GM18520 (cell line): ENCODE measurements at regions not wholly inside any gene's neighbourhood (a gene's known extent, or its start where the extent isn't known, plus 50 kb on each side); places are given as distances from the start of the nearest gene placed in this dataset.

Experiments
- ATAC-seq: cut with Tn5 transposase; IDR thresholded peaks from one replicate; pipeline ENCODE4 v1.9.1; 2021; ENCODE audit not compliant: unreplicated experiment

GRCh38 chr10:58140691-58141347 lies 126.9 kb downstream of the IPMK start:
- ATAC-seq = no peak

DNA sequence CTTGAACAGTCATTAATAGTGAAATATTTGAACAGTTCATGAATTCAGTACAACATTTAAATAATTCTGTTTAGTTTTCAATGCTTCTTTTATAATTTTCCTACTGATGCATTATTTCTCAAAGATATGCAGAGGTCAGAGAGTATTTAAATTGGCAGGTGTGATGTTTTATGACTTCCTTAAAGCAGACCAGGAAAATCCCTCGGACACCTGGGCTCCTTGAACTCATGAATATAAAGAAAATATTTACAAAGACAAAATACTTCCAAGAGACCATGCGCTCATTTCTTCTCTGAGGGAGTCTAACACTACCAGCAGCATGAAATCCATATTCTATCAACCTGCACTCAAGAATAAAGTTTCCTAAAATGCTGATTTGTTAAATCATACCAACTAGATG lies 127.6 kb downstream of the IPMK start:
- ATAC-seq = no peak

DNA sequence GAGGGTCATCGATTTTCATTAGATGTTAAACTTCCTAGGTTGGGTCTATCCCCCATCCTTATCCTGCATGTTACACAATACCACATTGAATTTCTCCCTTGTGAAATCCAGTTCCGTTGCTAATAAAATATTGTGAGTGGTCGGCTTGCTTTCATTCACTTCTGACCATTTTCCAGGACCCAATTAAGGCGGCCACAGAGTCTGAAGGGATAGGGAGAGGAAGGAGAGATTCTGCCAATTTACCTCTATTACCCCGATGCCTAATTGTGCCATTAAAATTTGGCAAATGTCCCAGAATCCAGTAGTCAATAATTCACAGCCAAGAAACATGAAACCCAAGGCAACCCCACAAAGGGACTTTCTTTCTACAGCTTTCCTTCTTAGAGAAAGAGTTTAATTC lies 129.9 kb downstream of the IPMK start:
- ATAC-seq = no peak

GRCh38 chr10:58115218-58116050 lies 152.3 kb downstream of the IPMK start:
- ATAC-seq = no peak

GRCh38 chr10:58109731-58110130 lies 158.0 kb downstream of the IPMK start:
- ATAC-seq = no peak

DNA sequence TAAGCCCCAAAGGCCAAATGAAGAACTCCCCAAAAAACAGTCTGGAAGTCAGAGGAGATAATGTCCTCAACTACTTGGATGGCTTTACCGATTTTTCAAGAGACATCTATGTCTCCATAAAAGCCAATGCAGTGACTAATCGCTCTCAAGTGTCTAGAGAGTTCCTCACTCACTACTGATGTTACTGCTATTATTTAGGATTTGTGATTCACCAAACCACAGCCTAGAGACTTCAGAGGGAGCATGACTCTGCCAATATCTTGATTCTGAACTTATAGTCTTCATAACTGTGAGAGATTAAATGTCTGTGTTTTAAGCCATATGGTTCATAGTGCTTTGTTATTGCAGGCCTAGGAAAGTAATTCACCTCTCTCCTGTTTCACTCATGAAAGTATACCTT lies 160.2 kb downstream of the IPMK start:
- ATAC-seq = no peak

DNA sequence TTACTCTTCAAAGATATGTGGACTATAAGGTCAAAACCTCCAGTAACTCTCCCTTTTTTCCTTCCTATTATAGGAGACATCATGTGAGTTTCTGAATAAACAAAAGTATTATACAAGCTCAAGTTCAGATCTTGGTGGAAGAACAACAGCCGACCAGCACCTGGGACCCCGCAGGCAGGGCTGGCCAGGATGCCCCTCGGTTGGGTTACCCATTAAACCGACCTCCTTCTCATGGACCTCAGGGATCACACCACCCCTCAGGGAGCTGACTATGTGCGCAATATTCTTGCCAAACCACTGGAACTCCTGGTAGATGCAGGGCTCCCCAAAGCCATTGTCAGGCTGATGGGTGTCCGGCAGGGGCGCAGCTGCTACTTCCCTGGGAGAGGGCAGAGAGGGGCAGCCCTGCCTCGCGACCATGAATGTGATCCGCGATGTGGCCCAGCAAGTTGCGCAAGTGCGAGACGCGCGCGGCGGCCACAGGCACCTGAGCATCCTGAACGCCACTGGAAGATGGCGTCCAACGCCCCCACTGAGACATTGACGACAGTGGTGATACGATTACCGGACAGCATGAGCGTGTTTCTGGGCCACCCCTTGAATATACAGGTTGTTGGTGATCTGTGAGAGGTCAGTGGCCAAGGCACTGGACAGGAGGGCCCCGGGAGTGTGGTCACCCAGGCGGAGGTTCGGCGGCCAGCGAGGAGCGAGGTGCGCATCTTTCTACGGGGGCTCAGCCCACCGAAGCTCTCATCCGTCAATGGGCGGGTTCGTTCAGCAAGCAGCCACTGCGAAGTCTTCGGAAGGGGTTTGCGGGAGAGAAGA lies 161.3 kb downstream of the IPMK start:
- no peak for ATAC-seq

DNA sequence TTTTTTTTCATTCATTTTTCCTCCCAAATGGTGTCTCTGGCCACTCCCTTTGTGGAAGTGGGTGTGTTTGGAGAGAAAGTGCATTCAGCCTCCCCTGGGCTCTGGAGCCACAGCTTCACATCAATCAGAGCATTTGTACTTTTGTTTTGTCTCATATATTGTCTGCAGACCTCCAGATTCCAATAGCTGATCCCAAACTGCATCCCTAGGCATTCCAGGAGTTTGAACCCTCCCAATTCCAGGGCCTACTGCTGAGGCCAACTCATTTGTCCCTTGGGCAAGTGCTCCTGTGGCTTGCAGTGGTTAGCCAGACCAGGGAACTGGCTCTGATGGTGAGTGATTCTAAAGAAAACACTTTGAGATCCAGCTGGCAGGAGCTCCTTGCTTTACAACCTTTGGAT lies 163.3 kb downstream of the IPMK start:
- no peak for ATAC-seq

DNA sequence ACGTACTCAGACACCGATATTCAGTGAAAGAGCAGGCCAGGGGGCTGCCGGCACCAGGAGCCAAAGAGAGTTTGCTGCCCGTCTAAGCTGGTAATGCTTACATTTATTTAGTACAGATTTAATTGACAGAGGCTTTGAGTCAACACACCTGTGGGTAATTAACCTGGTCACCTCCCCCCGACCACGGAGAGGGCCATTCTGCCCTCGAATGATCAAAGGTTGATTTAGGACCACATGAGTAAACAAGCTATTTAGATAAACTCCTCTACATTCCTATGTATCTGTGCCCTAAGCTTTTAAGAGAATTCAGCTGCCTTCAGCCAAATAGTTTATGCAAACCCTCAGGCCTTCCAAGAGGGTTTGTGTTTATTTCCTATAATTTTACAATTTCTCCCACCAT lies 164.8 kb downstream of the IPMK start:
- ATAC-seq = no peak

- ATAC-seq = no peak
Observed at GRCh38 chr10:58101682-58102081, 166.0 kb downstream of the IPMK start.

- no peak for ATAC-seq
Observed at GRCh38 chr10:58094985-58095718, 172.5 kb downstream of the IPMK start.

DNA sequence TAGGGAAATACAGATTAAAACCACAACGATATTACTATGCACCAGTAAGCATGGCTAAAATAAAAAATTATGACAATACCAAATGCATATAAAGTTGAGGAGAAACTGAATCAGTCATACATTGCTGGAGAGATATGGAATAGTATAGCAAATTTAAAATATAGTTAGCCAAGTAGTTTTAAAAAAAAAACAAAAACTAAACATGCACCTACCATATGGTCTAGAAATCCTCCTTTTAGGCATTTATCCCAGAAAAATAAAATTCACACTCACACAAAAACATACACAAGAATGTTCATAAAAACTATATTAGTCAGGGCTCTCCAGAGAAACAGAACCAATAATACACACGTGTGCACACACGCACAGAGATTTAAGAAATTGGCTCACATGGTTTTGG lies 175.8 kb downstream of the IPMK start:
- no peak for ATAC-seq

GRCh38 chr10:58089739-58090138 lies 178.0 kb downstream of the IPMK start:
- no peak for ATAC-seq

DNA sequence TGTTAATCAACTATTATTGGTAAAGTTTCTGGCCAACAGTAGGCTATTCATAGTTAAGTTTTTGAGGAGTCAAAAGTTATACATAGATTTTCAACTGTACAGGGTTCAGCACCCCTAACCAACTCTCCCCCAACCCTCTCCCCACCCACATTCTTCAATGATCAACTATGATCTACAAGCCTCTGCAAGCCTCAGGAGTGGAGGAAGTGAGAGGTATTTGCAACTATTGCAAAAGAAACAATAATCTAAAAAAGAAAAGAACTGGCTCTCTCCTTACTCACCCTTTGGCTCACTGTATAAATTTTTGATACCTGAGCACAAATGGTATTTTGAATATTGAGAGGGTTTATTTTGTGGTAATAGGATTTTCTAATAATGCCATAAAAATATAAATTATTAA lies 179.8 kb downstream of the IPMK start:
- ATAC-seq = no peak

DNA sequence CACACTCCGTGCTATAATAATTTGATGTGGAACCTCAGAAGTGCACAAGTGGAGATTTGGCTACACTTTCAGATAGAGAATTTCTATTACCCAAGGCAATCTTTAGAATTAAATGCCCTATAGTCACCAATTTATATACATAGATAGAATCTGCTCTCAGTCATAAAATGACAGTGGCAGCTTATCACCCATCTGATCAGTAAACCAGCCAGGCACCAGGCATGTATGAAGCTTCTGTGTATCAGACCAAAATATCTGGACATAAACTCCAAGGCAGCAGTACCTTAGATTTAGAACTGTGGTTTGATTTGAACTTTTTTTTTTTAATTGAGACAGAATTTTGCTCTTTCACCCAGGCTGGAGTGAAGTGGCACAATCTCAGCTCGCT lies 180.9 kb downstream of the IPMK start:
- no peak for ATAC-seq

DNA sequence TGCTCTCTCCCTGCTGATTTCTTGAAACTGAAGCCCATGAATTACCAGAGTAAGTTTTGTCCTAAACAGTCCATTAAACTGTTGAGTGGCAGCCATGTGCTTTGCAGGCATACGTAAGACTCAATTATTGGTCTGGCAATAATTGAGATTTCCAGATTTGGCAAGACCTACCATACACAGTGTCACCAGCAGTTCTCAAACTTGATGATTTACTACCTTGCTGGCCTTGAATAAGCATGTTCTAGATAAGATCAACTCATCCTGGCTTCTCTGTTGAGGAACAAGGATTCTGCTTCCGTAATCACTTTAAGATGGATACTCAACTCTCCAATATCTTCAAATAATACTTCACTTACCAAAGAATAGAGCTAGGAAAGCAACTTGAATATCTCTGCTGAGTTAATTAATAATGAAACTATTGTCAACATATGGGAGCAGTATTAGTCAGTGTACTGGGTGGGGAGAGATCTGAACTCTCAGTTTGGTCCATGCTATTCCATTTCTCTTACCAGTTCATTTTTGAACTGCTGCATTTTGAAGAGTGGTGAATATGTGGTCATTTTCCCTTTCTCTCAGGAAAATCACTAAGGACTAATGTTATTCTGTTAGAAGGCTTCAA lies 181.4 kb downstream of the IPMK start:
- no peak for ATAC-seq

DNA sequence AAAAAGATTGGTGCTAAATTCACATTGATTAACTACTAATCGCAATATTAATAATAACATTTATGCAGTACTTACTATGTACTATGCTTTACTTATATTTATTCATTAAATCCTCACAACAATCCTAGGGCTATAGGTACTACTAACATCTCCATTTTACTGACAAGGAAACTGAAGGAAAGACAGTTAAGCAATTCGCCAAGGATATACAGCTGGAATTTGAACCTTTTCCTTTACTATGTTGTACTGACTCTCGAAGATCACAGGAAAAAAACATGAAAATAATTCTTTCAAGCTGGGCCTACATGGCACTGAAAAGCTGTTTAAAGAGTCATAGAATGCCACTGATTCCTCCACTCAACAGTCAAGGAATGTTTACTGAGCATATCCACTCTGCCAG lies 185.4 kb downstream of the IPMK start:
- ATAC-seq = no peak

GRCh38 chr10:58081353-58081752 lies 186.3 kb downstream of the IPMK start:
- ATAC-seq = no peak

DNA sequence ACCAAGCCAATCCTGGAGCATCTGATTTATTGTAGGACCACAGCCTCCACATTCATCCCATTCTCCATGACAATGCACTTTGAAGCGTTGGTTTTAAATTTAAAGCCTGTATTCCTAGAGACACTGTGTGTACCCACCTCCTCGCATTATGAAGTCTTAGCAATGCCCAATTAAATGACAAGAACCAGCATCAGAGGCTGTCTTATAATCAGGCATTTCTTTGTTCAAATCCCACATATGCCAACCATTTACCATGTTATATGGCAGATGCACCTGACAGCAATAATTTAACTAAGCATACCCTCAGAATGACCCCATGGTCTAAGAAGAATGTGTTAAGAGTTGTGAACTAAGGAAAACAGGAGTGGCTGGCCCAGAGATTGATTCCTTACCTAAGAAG lies 188.2 kb downstream of the IPMK start:
- ATAC-seq = no peak

- ATAC-seq = no peak
Observed at GRCh38 chr10:58072634-58073033, 195.1 kb downstream of the IPMK start.

- no peak for ATAC-seq
Observed at GRCh38 chr10:58070956-58071355, 196.7 kb downstream of the IPMK start.
